OCI-LY7 (cell line): ENCODE measurements at regions not wholly inside any gene's neighbourhood (a gene's known extent, or its start where the extent isn't known, plus 50 kb on each side); places are given as distances from the start of the nearest gene placed in this dataset.

Source experiments
- BruUV-seq: library from RNA; stranded (reverse); fragments of 400-500 nt; replicated peaks from 2 replicates; lab custom pipeline; 2021; lab: Mats Ljungman, UMichigan
- CTCF ChIA-PET: fragments of 300-600 bp; sonication (Branson Sonifier 250); formaldehyde crosslinking; loops from one replicate; lab custom pipeline; 2022; ENCODE audit warnings: antibody characterized with exemption; ENCODE audit not compliant: unreplicated experiment; lab: Charles Lee
- POLR2A ChIA-PET: fragments of 300-600 bp; sonication (Branson Sonifier 250); formaldehyde crosslinking; loops from one replicate; lab custom pipeline; 2022; ENCODE audit warnings: antibody characterized with exemption; lab: Charles Lee
- DNase-seq: peaks from one replicate; pipeline ENCODE4 v3.0.0-alpha.2; 2015; ENCODE audit warnings: low spot score
- H2AFZ ChIP-seq: fragments of 200-600 bp; sonication (generic), shearing (Covaris generic); 2 replicates; pipeline ENCODE4 v1.6.1; 2014; ENCODE audit warnings: mild to moderate bottlenecking, antibody characterized with exemption, low read length, moderate library complexity
- H3K27ac ChIP-seq: fragments of 200-600 bp; sonication (generic); 2 replicates; pipeline ENCODE4 v1.5.1; 2014; ENCODE audit warnings: mixed run types, low read depth, mild to moderate bottlenecking, moderate library complexity, low read length, inconsistent platforms; ENCODE audit not compliant: poor library complexity, severe bottlenecking
- H3K36me3 ChIP-seq: fragments of 200-600 bp; sonication (generic); 2 replicates; pipeline ENCODE4 v1.6.1; 2014; ENCODE audit warnings: mild to moderate bottlenecking, antibody characterized with exemption, low read length, moderate library complexity, mixed read lengths; ENCODE audit not compliant: insufficient read depth
- H3K4me1 ChIP-seq: fragments of 200-600 bp; sonication (generic); 2 replicates; pipeline ENCODE4 v1.5.1; 2014; ENCODE audit warnings: mild to moderate bottlenecking, low read length; ENCODE audit not compliant: insufficient read depth, poor library complexity, severe bottlenecking
- H3K4me2 ChIP-seq: fragments of 200-600 bp; sonication (generic); 2 replicates; pipeline ENCODE4 v1.6.1; 2014; ENCODE audit warnings: mild to moderate bottlenecking, low read length
- H3K4me3 ChIP-seq: fragments of 200-600 bp; sonication (generic); 2 replicates; pipeline ENCODE4 v1.5.1; 2014; ENCODE audit warnings: mild to moderate bottlenecking, low read depth, low read length; ENCODE audit not compliant: poor library complexity, severe bottlenecking
- H3K79me2 ChIP-seq: fragments of 200-600 bp; sonication (generic); 2 replicates; pipeline ENCODE4 v1.6.1; 2016; ENCODE audit warnings: low read depth, mild to moderate bottlenecking, low read length, moderate library complexity, mixed read lengths; ENCODE audit not compliant: insufficient read depth
- H3K9me2 ChIP-seq: fragments of 200-600 bp; sonication (generic); 2 replicates; pipeline ENCODE4 v1.6.1; 2016; ENCODE audit warnings: mild to moderate bottlenecking, low read length, mixed read lengths; ENCODE audit not compliant: insufficient read depth
- H3K9me3 ChIP-seq: fragments of 200-600 bp; sonication (generic); 2 replicates; pipeline ENCODE4 v1.6.1; 2014; ENCODE audit warnings: mild to moderate bottlenecking, mixed run types, low read length, mixed read lengths
- H4K20me1 ChIP-seq: fragments of 200-600 bp; sonication (generic); 2 replicates; pipeline ENCODE4 v1.6.1; 2014; ENCODE audit warnings: mild to moderate bottlenecking, antibody characterized with exemption, low read length, moderate library complexity, mixed read lengths; ENCODE audit not compliant: insufficient read depth
- CTCF ChIP-seq: fragments of 200-600 bp; sonication (generic); conservative IDR thresholded peaks from 2 replicates; pipeline ENCODE4 v1.5.1; 2014; ENCODE audit warnings: mild to moderate bottlenecking, antibody characterized with exemption, low read length, moderate library complexity, mixed read lengths
- EZH2phosphoT487 ChIP-seq: fragments of 200-600 bp; sonication (generic); IDR thresholded peaks from 2 replicates; pipeline ENCODE4 v1.6.1; 2018; ENCODE audit warnings: low read depth, borderline replicate concordance, mild to moderate bottlenecking, mixed run types, antibody characterized with exemption, low read length, moderate library complexity, mixed read lengths
- intact Hi-C: fragments of 100-400 bp; cut with micrococcal nuclease; formaldehyde crosslinking; loops from one replicate; pipeline ENCODE4 v1.10.0; 2022; ENCODE audit not compliant: unreplicated experiment

GRCh38 chr22:20653795-20654342, 120.0 kb upstream of the SERPIND1 start:
- H3K4me3 ChIP-seq, result no peak overlapping the region

GRCh38 chr22:20654343-20655208, 119.3 kb upstream of the SERPIND1 start:
- Histone ChIP-seq H2AFZ (no peak overlapping the region), H3K9me3 (no peaks in the 10 kb centered on the region), H3K9me2 (no peaks in the 10 kb centered on the region), H3K27ac (no peak overlapping the region), H3K4me1 (no peaks in the 10 kb centered on the region), H3K4me3 (no peak overlapping the region), H4K20me1 (no peaks in the 10 kb centered on the region), H3K4me2 (no peak overlapping the region), H3K79me2 (no peaks in the 10 kb centered on the region), H3K36me3 (no peaks in the 10 kb centered on the region)
- TF ChIP-seq CTCF (no peak), EZH2phosphoT487 (no peak)
- BruUV-seq, result no TSS peak
- CTCF ChIA-PET, result no interaction called here
- POLR2A ChIA-PET, result no interaction called here
- intact Hi-C loops, result no loop called here
- DNase-seq, result no peak

More at GRCh38 chr22:20653795-20654342, 120.0 kb upstream of the SERPIND1 start:
- Histone ChIP-seq H3K27ac (no peak overlapping the region), H3K4me2 (no peak overlapping the region), H4K20me1 (no peaks in the 10 kb centered on the region), H2AFZ (no peak overlapping the region), H3K36me3 (no peaks in the 10 kb centered on the region), H3K4me1 (no peaks in the 10 kb centered on the region), H3K9me3 (no peaks in the 10 kb centered on the region), H3K79me2 (no peaks in the 10 kb centered on the region), H3K9me2 (no peaks in the 10 kb centered on the region)
- ChIA-PET CTCF (no interaction called here), POLR2A (no interaction called here)
- BruUV-seq, result no TSS peak
- DNase-seq, result no peak
- TF ChIP-seq CTCF (no peak), EZH2phosphoT487 (no peak)
- intact Hi-C loops, result no loop called here

- no peak for DNase-seq
- Histone ChIP-seq H3K36me3 (no peaks in the 10 kb centered on the region), H3K9me3 (no peaks in the 10 kb centered on the region), H2AFZ (no peak overlapping the region), H3K4me2 (no peak overlapping the region), H3K27ac (no peak overlapping the region), H3K9me2 (no peaks in the 10 kb centered on the region), H3K4me3 (no peak overlapping the region), H4K20me1 (no peaks in the 10 kb centered on the region), H3K79me2 (no peaks in the 10 kb centered on the region), H3K4me1 (no peaks in the 10 kb centered on the region)
- BruUV-seq, result no TSS peak
- CTCF ChIA-PET, result no interaction called here
- POLR2A ChIA-PET, result no interaction called here
- intact Hi-C loops, result no loop called here
- TF ChIP-seq CTCF, result no peak
- TF ChIP-seq EZH2phosphoT487, result no peak
Measured at GRCh38 chr22:20655623-20656022, 118.3 kb upstream of the SERPIND1 start.
